SU-DHL-6 (cell line): ENCODE measurements at regions not wholly inside any gene's neighbourhood (a gene's known extent, or its start where the extent isn't known, plus 50 kb on each side); places are given as distances from the start of the nearest gene placed in this dataset.

Experiments
- H2AFZ ChIP-seq: fragments of 200-600 bp; sonication (generic); 2 replicates; pipeline ENCODE4 v1.6.1; 2014; ENCODE audit warnings: low read depth, mild to moderate bottlenecking, moderate library complexity, mixed read lengths, antibody characterized with exemption, low read length; ENCODE audit not compliant: severe bottlenecking
- H3F3A ChIP-seq: fragments of 200-600 bp; shearing (Covaris generic); 2 replicates; pipeline ENCODE4 v1.6.0; 2016; ENCODE audit warnings: antibody characterized with exemption, mild to moderate bottlenecking; ENCODE audit not compliant: insufficient read depth
- H3K27ac ChIP-seq: fragments of 200-600 bp; sonication (generic); 2 replicates; pipeline ENCODE4 v1.5.1; 2016; ENCODE audit warnings: low read depth, mild to moderate bottlenecking, low read length, moderate library complexity, mixed read lengths
- H3K27me3 ChIP-seq: fragments of 200-600 bp; sonication (generic), shearing (Covaris generic); 2 replicates; pipeline ENCODE4 v1.6.0; 2014; ENCODE audit warnings: mild to moderate bottlenecking, low read length
- H3K36me3 ChIP-seq: fragments of 200-600 bp; sonication (generic); 2 replicates; pipeline ENCODE4 v1.6.1; 2014; ENCODE audit warnings: mild to moderate bottlenecking, low read length, mixed read lengths
- H3K4me2 ChIP-seq: fragments of 300-600, 200-600 bp; shearing (Covaris generic), sonication (generic); 2 replicates; pipeline ENCODE4 v1.6.0; 2014; ENCODE audit warnings: low read length, low read depth, mild to moderate bottlenecking; ENCODE audit not compliant: poor library complexity, severe bottlenecking
- H3K4me3 ChIP-seq: fragments of 200-600 bp; sonication (generic); 2 replicates; pipeline ENCODE4 v1.5.1; 2014; ENCODE audit warnings: antibody characterized with exemption, low read length, mild to moderate bottlenecking, mixed read lengths; ENCODE audit not compliant: insufficient read depth, poor library complexity, severe bottlenecking
- H3K79me2 ChIP-seq: fragments of 200-600 bp; sonication (generic); 2 replicates; pipeline ENCODE4 v1.6.1; 2014; ENCODE audit warnings: mild to moderate bottlenecking, low read length, moderate library complexity; ENCODE audit not compliant: insufficient read depth
- H3K9ac ChIP-seq: fragments of 200-600 bp; sonication (generic); 2 replicates; pipeline ENCODE4 v1.7.0; 2014; ENCODE audit warnings: mild to moderate bottlenecking, low read length
- H3K9me2 ChIP-seq: fragments of 200-600 bp; sonication (generic); replicated peaks from 2 replicates; pipeline ENCODE4 v1.6.1; 2014; ENCODE audit warnings: low read length; ENCODE audit not compliant: insufficient read depth
- H3K9me3 ChIP-seq: fragments of 200-600 bp; sonication (generic); 2 replicates; pipeline ENCODE4 v1.6.1; 2014; ENCODE audit warnings: low read length, mixed read lengths; ENCODE audit not compliant: insufficient read depth
- H4K20me1 ChIP-seq: fragments of 200-600 bp; sonication (generic); 2 replicates; pipeline ENCODE4 v1.6.1; 2014; ENCODE audit warnings: low read depth, mild to moderate bottlenecking, antibody characterized with exemption, low read length, moderate library complexity, mixed read lengths
- CTCF ChIP-seq: fragments of 200-600 bp; sonication (generic); IDR thresholded peaks from one replicate; pipeline ENCODE4 v1.5.1; 2017; ENCODE audit warnings: antibody characterized with exemption, mild to moderate bottlenecking, low read length, moderate library complexity; ENCODE audit not compliant: insufficient read depth, poor library complexity, severe bottlenecking
- EZH2phosphoT487 ChIP-seq: fragments of 200-600 bp; sonication (generic), shearing (Covaris generic); conservative IDR thresholded peaks from 2 replicates; pipeline ENCODE4 v1.6.1; 2018; ENCODE audit warnings: mild to moderate bottlenecking, antibody characterized with exemption, low read length, moderate library complexity, mixed read lengths

- Histone ChIP-seq H3K27ac (peak overlapping the region; percentile 67), H3K36me3 (no peaks in the 10 kb centered on the region), H3K9me2 (no peaks in the 10 kb centered on the region), H3F3A (peaks cover 6% of the 10 kb centered on the region), H3K9me3 (no peaks in the 10 kb centered on the region), H3K27me3 (no peaks in the 10 kb centered on the region), H2AFZ (peak overlapping the region; percentile 75), H3K79me2 (no peaks in the 10 kb centered on the region), H3K4me3 (peak overlapping the region; percentile 17), H3K9ac (0 out of 2 replicates have a peak overlapping the region, but pooled peaks have one; percentile 2), H4K20me1 (no peaks in the 10 kb centered on the region), H3K4me2 (peak overlapping the region; percentile 52)
- no peak for TF ChIP-seq CTCF
- TF ChIP-seq EZH2phosphoT487: no peak
Measured at GRCh38 chr13:34037636-34038540, 219.9 kb downstream of the RFC3 start.

GRCh38 chr13:34038541-34039068 lies 220.7 kb downstream of the RFC3 start:
- H3K4me2 ChIP-seq: peak overlapping the region; percentile 52
- TF ChIP-seq CTCF (no peak), EZH2phosphoT487 (no peak)

GRCh38 chr13:34039678-34040077 lies 221.7 kb downstream of the RFC3 start:
- Histone ChIP-seq H3K27ac (peak overlapping the region; percentile 17), H3K79me2 (no peaks in the 10 kb centered on the region), H3K9me2 (no peaks in the 10 kb centered on the region), H3F3A (peaks cover 6% of the 10 kb centered on the region), H3K4me3 (no peak overlapping the region), H3K4me2 (no peak overlapping the region), H3K9me3 (no peaks in the 10 kb centered on the region), H4K20me1 (no peaks in the 10 kb centered on the region), H2AFZ (no peak overlapping the region), H3K36me3 (no peaks in the 10 kb centered on the region), H3K9ac (no peak overlapping the region), H3K27me3 (no peaks in the 10 kb centered on the region)
- TF ChIP-seq CTCF (no peak), EZH2phosphoT487 (no peak)

More at GRCh38 chr13:34038541-34039068, 220.7 kb downstream of the RFC3 start:
- peak overlapping the region; percentile 17 for H3K4me3 ChIP-seq
- peaks cover 6% of the 10 kb centered on the region for H3F3A ChIP-seq
- H4K20me1 ChIP-seq: no peaks in the 10 kb centered on the region
- peak overlapping the region; percentile 67 for H3K27ac ChIP-seq
- H3K27me3 ChIP-seq: no peaks in the 10 kb centered on the region
- H3K36me3 ChIP-seq: no peaks in the 10 kb centered on the region
- H3K79me2 ChIP-seq: no peaks in the 10 kb centered on the region
- no peaks in the 10 kb centered on the region for H3K9me3 ChIP-seq
- H3K9ac ChIP-seq: 0 out of 2 replicates have a peak overlapping the region, but pooled peaks have one; percentile 2
- H2AFZ ChIP-seq: peak overlapping the region; percentile 75
- H3K9me2 ChIP-seq: no peaks in the 10 kb centered on the region
